LHCN-M2 (cell line): ENCODE measurements at regions not wholly inside any gene's neighbourhood (a gene's known extent, or its start where the extent isn't known, plus 50 kb on each side); places are given as distances from the start of the nearest gene placed in this dataset.
"Not testable (repeated sequence)": the region's sequence is repeated elsewhere in the genome, so short reads cannot be mapped to it uniquely, and the experiment has no call there.

Experiments used
- DNase-seq: peaks from one replicate; pipeline ENCODE4 v3.0.0-alpha.2; 2012; ENCODE audit warnings: low read depth

DNA sequence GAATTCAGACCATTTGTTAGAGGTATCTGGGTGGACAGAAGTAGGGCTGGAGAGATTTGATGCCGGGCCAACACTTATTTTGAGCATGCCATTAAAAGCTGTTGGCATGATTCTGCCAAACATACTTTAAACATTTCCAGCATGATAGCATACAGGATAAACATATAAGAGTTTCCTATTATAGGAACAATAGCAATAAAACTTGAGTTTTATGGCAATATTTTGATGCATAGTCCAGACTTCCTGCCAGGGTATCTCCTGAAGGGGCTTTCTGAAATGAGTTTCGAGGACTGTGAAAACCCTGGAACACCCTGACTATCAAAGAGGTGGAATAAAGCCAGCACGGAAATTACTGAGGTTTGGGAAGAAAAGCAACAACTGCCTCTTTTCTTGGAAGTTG lies 1398.0 kb upstream of the NXPH2 start:
- no peak for DNase-seq

DNA sequence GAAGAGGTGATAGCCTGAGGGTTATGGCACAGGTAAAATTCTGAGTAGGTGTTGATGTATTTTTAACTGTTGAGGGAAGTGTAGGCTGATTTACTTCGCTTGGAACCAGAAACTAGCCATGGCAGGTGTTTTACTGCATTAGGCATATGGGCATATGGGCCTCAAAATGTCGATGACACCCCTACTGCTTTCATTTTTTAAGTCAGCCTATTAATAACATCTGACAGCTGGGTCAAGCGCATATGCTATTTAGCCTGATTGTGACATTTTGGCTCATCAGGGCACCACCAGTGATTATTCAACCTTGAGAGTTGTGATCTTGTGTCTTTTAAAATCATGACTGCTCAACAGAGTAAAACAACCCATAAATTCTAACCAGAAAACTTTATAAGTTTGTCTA lies 1396.9 kb upstream of the NXPH2 start:
- DNase-seq, result no peak

DNA sequence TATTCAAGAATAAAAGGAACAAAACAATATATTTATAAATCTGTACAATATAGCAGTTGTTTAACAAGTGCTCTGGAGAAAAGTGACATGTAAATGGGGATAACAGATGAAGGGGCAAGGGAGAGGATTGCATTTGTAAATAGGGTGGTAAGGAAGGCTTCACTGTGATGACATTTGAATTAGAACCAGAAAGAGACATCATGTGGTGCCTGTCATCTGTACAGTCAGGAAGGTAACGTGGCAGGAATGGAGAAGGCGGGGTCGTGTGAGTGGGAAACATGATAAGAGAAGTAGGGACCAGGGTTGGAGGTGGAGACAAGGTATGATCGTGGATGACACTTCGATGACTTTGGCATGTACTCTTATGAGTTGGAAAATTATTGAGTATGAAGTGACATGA lies 1393.6 kb upstream of the NXPH2 start:
- DNase-seq, result no peak

DNA sequence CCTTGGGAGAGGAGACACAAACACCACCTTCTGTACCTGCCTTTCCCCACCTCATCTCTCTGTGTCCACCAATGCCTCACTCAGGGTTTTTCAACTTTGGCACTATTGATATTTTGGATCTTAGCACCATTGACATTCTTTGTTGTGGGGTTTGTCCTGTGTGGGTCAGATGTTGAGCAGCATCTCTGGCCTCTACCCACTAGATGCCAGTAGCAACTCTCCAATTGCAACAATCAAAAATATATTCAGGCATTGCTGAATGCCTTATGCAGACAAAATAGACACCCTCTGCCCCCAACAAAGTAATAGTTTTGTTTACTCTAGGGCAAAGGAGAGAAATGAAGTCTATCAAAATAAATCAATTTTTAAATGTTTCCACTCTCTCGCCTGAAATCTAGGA lies 1384.3 kb upstream of the NXPH2 start:
- DNase-seq, result no peak

DNA sequence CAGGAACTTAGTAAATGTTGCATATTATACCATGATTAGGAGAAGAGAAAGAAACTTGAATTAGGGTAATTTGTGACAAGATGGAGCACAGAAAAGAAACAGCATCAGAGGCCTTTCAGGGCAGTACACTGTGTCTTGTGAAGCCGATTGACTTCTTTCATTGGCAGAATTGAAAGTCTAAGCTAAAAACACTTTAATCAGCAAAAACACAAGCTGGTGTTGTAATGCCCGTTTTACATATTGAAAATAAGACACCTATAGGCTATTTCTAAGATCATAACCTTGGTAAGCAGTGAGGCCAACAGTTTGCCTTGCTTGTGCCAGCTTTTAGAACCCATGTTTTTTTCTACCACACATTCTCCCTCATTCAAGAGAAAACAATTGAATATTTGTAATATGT lies 1378.1 kb upstream of the NXPH2 start:
- no peak for DNase-seq

DNA sequence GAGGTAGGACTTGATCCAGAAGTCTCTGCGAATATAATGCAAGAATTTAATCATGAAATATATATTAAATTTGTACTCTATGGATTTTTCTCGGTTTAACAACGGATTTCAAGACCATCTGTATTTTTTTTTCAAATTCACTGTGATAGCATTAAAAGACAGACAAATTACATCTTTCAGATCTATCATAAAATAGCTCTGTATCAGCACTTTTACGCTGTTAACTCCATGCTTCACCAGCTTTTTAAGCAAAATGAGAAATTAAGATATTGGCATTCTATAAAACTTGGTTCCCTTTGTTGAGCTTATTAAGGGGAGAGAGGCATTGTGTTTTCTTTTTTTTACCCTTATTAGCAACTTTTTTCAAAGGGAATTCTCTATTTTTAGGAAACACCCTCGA lies 1377.6 kb upstream of the NXPH2 start:
- no peak for DNase-seq

DNA sequence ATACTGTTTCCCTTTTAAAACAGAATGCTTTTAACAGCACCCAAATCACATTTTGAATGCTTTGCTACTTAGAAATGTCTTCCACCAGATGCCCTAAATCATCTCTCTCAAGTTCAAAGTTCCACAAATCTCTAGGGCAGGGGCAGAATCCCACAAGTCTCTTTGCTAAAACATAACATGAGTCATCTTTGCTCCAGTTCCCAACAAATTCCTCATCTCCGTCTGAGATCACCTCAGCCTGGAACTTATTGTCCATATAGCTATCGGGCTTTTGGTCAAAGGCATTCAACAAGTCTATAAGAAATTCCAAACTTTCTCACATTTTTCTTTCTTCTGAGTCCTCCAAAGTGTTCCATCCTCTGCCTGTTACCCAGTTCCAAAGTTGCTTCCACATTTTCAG lies 1374.5 kb upstream of the NXPH2 start:
- DNase-seq, result peak; percentile 2

DNA sequence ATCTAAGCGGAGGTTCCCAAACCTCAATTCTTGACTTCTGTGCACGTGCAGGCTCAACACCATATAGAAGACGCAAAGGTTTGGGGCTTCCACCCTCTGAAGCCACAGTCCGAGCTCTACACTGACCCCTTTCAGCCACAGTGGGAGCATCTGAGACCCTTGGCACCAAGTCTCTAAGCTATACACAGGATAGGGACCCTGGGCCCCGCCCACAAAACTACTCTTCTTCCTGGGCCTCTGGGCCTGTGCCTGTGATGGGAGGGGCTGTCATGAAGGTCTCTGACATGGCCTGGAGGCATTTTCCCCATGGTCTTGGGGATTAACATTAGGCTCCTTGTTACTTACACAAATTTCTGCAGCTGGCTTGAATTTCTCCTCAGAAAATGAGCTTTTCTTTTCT lies 1374.1 kb upstream of the NXPH2 start:
- no peak for DNase-seq

DNA sequence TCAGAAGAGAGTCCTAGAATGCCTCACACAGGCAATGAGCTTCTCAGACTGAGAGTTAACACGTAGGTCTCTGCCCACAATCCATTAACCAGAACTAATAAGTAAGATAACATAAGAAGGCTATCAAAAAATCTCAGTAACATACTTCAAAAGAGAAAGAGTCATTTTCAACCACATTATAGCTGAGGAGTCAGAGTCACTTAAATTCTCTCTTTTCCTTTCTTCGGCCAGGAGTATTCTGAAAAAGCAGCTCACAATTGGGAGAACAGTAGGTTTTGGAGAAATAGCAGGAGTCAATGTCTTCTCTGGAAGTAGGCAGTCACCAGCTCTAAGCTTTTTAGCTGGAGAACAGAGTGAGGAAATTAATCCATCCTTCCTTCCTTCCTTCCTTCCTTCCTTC lies 1364.4 kb upstream of the NXPH2 start:
- no peak for DNase-seq

DNA sequence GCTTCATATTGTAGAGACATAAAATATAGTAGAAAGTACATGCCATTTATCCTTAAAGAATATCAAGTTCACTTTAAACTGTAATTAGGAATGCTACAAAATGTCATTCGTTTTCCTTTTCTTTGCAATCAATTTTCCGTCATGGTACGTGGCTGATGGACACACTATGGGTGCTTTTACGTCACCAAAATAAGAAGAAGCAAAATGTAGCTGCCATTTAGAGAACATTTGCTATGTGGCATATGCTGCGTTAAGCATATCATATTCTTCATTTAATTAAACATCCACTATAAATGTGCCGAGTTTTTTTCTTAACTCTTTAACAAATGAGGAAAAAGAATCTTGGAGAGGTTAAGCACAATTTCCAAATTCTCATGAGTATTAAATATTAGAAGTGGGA lies 1358.5 kb upstream of the NXPH2 start:
- no peak for DNase-seq

DNA sequence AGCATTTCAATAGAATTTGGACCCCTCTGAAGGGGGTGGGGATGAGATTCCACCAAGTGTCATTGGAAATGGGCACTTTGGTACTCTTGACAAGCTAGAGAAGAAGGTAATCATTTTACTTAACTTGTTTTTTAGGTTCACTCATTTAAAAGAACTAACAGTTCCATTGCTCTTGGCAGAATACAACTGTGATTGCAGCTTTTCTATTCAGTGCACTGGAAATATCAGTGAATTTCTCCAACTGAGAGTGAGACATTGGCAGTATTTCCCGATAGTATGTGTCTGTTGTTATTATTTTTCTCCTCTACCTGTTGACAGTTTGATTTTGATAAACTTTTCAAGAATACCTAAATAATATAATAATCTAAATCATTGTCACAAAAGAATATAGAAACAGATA lies 1356.7 kb upstream of the NXPH2 start:
- DNase-seq, result no peak

DNA sequence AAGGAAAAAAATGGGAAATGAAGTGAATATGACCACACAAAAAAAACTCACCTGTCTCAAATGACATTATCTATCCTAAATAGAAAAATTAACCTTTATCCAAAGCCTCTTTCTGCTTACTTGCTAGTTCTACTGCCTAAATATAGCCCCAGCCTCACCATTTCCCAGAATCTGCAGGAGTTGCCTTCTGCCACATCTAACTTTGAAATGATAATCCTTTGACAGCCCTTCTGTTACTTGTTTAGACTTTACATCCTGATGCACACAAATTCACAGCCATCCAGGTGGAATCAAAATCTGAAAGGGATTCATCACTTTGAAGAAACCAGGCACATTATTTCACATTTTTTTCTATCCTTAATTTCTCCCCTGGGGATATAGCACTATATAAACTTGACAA lies 1356.2 kb upstream of the NXPH2 start:
- no peak for DNase-seq

DNA sequence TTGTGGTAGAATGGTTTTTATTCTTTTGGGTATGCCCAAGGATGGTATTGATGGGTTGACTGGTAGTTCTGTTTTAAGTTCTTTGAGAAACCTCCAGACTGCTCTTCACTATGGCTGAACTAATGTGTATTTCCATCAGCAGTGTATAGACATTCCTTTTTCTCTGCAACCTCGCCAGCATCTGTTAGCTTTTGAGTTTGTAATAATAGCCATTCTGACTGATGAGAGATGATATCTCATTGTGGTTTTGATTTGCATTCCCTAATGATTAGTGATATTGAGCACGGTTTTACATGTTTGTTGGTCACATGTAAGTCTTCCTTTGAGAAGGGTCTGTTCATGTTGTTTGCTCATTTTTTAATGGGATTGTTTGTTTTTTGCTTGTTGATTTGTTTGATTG lies 1348.7 kb upstream of the NXPH2 start:
- no peak for DNase-seq

DNA sequence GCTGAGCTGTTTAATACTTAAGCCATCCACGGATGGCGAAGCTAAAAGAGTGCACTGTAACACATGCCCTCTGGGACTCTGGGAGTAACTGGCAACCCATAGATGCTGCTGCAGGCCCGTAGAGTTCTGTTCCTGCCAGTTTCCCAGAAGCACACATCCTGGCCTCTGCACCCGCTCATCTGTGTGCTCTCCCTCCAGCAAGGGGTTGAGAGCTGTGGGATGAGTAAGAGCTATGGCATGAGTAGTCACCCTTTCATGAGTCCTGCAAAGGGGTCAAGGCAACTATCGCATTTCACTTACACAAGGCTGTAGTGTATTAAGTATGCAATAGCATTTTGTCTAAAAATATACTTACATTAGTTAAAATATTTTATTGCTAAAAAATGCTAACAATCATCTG lies 1341.8 kb upstream of the NXPH2 start:
- peak; percentile 6 for DNase-seq

DNA sequence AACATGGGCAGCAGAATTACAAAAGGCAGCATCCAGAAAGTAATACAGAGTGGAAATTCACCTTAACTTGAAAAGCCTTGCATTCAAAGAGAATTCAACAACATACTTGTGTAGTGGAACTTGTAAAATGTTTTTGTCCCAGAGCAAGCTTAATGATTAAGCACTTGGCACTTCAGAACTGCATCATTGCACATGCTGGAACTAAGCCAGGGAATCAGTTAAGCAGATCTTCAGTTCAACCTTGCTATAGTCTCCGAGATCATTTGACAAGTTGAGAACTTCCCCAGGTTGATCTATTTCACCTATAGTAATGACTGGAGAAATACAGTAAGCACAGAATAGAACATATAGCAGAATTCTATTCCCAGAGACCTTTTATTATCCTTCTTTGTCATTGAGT lies 1337.2 kb upstream of the NXPH2 start:
- DNase-seq, result no peak

DNA sequence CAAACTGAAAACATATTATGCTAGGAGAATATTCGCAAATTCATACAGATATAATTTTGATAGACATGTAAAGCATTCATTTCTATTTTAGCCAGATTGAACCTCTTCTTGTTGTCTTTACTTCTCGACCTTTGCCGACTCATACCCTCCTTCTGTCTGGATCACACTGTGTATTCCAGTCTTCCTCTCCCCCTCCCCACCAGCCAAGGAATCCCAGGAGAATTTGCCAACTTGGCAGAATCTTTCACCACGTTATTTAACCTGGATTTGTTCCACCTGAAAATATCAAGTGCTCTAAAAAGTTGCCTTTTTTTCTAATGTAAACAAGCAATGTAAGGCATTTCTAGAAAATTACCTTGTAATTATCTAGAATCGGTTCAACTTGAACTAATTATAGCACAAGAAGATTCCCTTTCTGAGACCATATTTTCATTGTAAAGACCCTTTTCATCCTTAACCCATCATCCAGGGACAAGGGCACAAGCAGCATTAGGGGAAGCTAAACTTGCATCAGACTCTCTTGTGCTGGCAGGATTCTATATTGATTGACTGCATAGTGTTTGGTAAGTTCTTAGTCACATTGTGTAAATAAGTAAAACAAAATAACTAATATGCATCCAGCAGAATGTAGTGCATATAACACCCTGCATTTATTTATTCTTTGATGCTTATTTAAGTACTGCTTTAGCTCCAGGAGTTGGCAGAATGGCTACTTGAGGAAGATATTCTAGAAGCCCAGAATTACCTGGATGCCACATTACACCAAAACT lies 1328.7 kb upstream of the NXPH2 start:
- no peak for DNase-seq

DNA sequence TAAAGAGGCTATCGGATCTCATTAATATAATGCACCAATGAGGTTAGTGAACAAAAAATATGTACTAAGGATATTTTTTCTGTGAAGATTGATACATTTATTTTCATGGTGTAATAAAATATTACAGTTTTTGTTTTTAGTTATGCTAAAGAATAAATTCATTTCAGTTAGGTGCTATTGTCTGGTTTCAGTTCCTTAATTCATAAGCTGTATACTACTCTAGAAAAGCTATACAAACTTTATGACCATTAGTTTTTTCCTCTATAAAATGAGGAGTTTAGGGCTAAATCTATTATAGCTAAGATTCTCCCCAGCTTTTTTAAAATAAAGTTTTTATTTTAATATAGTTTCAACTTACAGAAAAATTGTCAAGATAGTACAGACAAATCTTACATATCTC lies 1311.7 kb upstream of the NXPH2 start:
- DNase-seq, result no peak

DNA sequence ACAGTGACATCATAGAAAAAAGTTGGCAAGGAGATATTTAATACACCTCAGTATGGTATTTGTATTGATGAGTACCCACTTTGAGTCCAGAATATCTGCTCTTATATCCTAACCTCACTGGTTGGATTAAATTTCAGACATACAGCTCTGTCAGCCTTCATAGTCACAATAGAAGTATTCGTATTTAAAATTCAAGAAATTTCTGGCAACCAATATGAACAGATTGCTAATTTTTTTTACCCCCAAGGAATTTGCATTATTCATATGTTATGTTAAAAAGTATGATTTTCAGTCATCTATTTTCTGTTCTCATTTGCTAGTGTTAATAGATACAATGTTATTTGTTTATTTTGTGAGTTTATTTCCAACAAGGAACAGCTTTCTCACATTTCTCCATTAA lies 1306.8 kb upstream of the NXPH2 start:
- DNase-seq, result no peak

DNA sequence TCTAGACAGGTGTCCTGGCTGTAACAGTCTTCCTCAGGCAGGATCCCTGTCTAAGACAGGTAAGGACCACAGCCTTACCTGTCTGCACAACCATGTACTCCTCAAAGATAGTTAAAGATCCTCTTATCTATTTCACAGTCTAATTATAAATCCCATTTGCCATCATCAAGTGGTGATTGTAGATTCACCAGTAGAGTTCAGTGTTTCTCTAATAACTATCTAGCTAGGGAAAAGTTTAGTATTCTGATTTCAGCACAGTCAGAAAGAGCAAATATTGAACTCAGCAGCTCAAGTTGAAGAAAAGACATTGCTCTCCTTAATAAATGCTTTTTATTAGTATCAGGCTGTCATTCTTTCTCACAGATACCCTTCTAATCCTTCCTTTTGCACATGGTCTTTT lies 1305.5 kb upstream of the NXPH2 start:
- no peak for DNase-seq

DNA sequence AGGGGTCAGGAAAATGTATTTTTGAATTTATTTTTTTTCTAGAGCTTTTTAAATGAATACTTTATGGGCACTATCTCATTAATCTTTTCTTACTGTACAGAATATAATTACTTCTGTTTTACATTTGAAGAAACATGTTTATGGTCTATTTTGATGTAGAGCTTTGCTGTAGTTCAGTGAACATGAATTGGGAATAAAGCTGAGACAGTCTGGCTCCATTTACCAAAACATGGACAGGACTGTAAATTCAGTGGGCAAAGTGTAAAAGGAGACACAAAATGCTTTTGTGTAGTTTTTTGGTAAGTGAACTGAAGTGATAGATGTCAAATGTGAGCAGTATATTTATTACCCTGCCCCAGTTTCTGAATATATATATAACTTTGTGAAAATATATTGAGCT lies 1298.8 kb upstream of the NXPH2 start:
- DNase-seq, result no peak

DNA sequence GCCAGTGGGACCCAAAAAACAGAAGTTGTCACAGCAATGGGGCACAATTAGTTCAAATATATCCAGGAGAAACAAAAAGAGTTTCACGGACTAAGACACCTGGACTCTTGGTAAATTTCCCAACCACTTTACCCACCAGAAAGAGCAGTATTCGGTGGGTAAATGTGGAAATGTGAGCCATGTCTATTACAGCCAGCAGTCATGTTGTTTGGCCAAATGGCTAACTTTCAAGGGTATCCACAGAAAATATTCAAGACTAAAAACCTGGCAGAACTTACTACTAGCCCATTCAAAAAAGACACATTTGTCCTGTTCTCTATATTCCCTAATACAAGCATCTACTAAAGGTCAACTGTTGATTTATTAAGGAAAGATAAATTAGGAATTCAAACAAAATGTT lies 1296.0 kb upstream of the NXPH2 start:
- no peak for DNase-seq

DNA sequence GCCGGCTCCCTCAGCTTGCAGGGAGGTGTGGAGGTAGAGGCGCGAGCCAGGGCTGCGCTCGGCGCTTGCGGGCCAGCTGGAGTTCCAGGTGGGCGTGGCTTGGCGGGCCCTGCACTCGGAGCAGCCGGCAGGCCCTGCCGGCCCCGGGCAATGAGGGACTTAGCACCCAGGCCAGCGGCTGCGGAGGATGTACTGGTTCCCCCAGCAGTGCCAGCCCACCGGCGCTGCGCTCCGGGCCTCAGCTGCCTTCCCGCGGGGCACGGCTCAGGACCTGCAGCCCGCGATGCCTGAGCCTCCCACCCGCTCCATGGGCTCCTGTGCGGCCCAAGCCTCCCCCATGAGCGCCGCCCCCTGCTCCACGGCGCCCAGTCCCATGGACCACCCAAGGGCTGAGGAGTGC lies 1293.6 kb upstream of the NXPH2 start:
- not testable (repeated sequence) for DNase-seq

DNA sequence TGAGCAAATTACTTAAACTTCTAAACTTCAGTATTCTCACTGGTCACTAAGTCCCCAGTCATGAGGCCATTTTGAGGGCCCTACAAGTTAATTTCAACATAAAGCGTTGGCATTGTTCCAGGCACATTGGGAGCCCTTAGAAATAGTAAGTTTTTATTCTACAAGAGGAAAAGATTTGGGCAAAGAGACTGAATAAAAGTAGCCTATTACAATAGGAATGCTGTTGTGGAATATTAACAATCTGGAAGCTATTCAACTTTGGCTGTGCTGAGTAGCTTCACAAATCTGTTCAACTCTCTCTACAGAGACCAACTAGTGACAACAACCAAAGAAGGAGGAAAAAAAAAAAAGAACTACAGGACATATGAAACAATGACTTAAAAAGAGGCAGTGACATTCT lies 1287.5 kb upstream of the NXPH2 start:
- DNase-seq, result no peak

DNA sequence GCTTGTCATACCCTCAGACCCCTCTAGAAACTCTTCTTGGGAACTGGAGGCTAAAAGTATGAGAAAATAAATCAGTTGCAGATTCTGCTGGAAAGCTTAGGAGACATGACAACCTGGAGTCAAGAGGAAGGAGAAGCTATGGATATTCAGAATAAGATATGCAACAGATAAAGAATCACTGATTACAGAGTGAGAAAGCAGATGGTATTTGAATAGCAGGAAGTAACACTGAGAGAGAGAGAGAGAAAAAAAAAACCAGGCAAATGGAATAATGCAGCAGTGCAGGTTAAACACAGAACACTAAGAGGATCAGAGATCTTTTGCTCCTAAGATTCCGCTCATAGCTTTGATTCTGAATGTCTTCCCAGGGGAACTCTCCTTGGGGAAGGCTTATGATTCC lies 1284.1 kb upstream of the NXPH2 start:
- DNase-seq, result no peak
